ENCODE measurements at regions not wholly inside any gene's neighbourhood (a gene's known extent, or its start where the extent isn't known, plus 50 kb on each side); places are given as distances from the start of the nearest gene placed in this dataset.

DNA sequence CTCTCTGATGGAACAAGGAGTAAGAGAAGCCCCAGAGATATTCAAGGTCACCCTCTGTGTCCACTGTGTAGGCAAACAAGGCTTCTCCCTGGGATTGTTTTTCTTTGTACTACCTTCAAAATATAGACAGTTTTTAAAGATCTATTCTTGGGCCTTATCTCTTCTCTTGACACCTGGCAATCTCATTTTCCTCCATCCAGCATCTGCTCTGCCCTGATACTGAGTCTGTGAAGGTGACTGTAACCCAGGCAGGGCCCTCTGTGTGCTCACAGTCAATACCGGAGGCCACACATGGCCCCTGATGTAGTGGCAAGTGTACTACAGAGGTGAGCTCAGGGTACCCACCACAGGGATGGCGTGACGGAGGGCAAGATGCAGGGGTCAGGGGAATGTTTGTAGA lies 221.1 kb downstream of the SNX10 start:
- TF ChIP-seq, protein P1, sequence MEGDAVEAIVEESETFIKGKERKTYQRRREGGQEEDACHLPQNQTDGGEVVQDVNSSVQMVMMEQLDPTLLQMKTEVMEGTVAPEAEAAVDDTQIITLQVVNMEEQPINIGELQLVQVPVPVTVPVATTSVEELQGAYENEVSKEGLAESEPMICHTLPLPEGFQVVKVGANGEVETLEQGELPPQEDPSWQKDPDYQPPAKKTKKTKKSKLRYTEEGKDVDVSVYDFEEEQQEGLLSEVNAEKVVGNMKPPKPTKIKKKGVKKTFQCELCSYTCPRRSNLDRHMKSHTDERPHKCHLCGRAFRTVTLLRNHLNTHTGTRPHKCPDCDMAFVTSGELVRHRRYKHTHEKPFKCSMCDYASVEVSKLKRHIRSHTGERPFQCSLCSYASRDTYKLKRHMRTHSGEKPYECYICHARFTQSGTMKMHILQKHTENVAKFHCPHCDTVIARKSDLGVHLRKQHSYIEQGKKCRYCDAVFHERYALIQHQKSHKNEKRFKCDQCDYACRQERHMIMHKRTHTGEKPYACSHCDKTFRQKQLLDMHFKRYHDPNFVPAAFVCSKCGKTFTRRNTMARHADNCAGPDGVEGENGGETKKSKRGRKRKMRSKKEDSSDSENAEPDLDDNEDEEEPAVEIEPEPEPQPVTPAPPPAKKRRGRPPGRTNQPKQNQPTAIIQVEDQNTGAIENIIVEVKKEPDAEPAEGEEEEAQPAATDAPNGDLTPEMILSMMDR (IDR thresholded peaks at IDR 0.05): no peak
- TF ChIP-seq POLR2A (IDR thresholded peaks at IDR 0.05): no peak
- no peak for TF ChIP-seq POLR2AphosphoS5 (IDR thresholded peaks at IDR 0.05)
- TF ChIP-seq EP300 (IDR thresholded peaks at IDR 0.05): no peak

Data from stomach (tissue), 4 donors.